HEK293T (cell line): ENCODE measurements at regions not wholly inside any gene's neighbourhood (a gene's known extent, or its start where the extent isn't known, plus 50 kb on each side); places are given as distances from the start of the nearest gene placed in this dataset.

Experiments
- ARNT ChIP-seq: fragments of 450-650 bp; IDR thresholded peaks from 2 replicates; pipeline ENCODE4 v1.6.1; 2017; ENCODE audit warnings: mild to moderate bottlenecking
- BHLHE40 ChIP-seq: fragments of 450-650 bp; IDR thresholded peaks from 2 replicates; pipeline ENCODE4 v1.6.1; 2016; ENCODE audit warnings: mild to moderate bottlenecking, moderate library complexity, borderline replicate concordance
- CTBP1 ChIP-seq: fragments of 450-650 bp; IDR thresholded peaks from 2 replicates; pipeline ENCODE4 v1.6.1; 2016; ENCODE audit warnings: borderline replicate concordance
- FOXK2 ChIP-seq: fragments of 450-650 bp; IDR thresholded peaks from 2 replicates; pipeline ENCODE4 v1.6.1; 2016; ENCODE audit warnings: mild to moderate bottlenecking
- FOXM1 ChIP-seq: fragments of 450-650 bp; IDR thresholded peaks from 2 replicates; pipeline ENCODE4 v1.6.1; 2017; ENCODE audit warnings: mild to moderate bottlenecking, borderline replicate concordance
- NFRKB ChIP-seq: fragments of 450-650 bp; IDR thresholded peaks from 2 replicates; pipeline ENCODE4 v1.6.1; 2016; ENCODE audit warnings: mild to moderate bottlenecking, moderate library complexity
- SP1 ChIP-seq: fragments of 450-650 bp; IDR thresholded peaks from 2 replicates; pipeline ENCODE4 v1.6.1; 2017

- no peak for TF ChIP-seq BHLHE40
- TF ChIP-seq CTBP1, result no peak
- no peak for TF ChIP-seq ARNT
- TF ChIP-seq FOXM1, result no peak
- TF ChIP-seq SP1, result no peak
- TF ChIP-seq NFRKB, result no peak
- TF ChIP-seq FOXK2, result no peak
Observed at GRCh38 chr9:129343424-129344375, 165.6 kb upstream of the IER5L start.
